ENCODE measurements at regions not wholly inside any gene's neighbourhood (a gene's known extent, or its start where the extent isn't known, plus 50 kb on each side); places are given as distances from the start of the nearest gene placed in this dataset.

DNA sequence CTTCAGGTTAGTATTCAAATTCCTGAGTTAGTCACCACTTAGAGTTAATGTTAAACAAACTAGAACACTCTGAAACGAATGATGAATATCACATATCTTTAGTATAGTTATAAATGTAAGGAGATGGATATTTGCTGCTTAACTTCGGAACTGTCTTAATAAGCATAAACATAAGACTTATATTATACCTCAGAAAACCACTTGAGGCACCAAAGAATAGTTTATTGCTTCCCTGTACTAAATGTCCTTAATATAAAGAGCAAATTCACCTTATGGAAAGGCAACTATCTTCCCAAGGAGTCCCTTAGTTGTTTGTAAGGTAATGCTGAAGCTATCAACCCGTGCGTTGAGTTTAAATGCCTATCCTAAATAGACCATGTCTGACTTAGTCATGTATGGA is 300.0 kb upstream of the ADAMTSL1 start:
- H3K4me1 Mint-ChIP-seq (ENCODE audit: low read depth): no peaks in the 10 kb centered on the region
- CTCF ChIA-PET: no interaction called here

DNA sequence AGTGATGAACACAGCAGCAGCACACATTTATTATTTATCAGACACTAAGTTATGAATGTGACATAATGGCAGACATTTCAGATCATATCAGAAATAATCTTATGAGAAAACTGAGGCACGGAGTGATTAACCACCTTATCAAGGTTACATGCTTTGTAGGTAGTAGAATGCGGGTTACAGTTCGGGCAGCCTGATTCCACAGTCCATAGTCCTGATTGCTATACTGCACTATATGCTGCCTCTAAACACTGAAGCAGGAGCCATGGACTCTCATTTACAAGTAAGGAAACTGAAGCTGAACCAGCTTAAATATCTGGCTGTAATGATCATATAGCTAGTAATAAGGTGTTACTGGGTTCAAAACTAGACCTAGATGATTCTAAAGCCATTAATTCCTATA is 291.3 kb upstream of the ADAMTSL1 start:
- no peak overlapping the region for H3K27ac Mint-ChIP-seq
- intact Hi-C loops (cut with micrococcal nuclease): no loop called here
- H3K9me3 Mint-ChIP-seq: peaks cover 2% of the 10 kb centered on the region
- no peak overlapping the region for H3K4me3 Mint-ChIP-seq
- no peaks in the 10 kb centered on the region for H3K27me3 Mint-ChIP-seq (ENCODE audit: low read depth)
- CTCF ChIA-PET: no interaction called here
- H3K36me3 Mint-ChIP-seq (ENCODE audit: low read depth): no peaks in the 10 kb centered on the region
- DNase-seq: no peak
- H3K4me1 Mint-ChIP-seq (ENCODE audit: low read depth): no peaks in the 10 kb centered on the region

More for the DNA sequence above, 300.0 kb upstream of the ADAMTSL1 start:
- no peak for DNase-seq
- H3K4me3 Mint-ChIP-seq: no peak overlapping the region
- intact Hi-C loops (cut with micrococcal nuclease): no loop called here
- no peaks in the 10 kb centered on the region for H3K36me3 Mint-ChIP-seq (ENCODE audit: low read depth)
- H3K27ac Mint-ChIP-seq: no peak overlapping the region
- H3K9me3 Mint-ChIP-seq: peaks cover 3% of the 10 kb centered on the region
- H3K27me3 Mint-ChIP-seq (ENCODE audit: low read depth): no peaks in the 10 kb centered on the region

DNA sequence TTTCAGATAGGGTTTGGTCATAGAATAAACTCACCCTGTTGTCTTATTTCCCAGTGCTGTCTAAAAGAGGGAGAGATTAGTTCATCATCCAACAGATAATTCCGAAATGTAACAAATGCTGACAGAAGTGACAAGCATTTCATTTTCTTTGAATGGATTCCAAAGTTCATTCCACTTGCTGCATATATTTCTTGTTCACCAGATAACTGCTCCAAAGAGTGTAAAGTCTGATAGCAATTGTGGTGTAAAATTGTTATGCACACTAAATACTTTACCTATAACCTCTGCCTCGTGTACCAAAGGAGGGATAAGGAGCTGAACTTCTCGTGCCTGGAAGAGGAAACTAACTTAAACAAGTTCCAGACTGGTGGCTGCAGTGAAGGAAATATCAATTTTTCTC is 290.0 kb upstream of the ADAMTSL1 start:
- Mint-ChIP-seq H3K36me3 (ENCODE audit: low read depth) (no peaks in the 10 kb centered on the region), H3K27ac (no peak overlapping the region), H3K4me3 (no peak overlapping the region), H3K4me1 (ENCODE audit: low read depth) (no peaks in the 10 kb centered on the region), H3K27me3 (ENCODE audit: low read depth) (no peaks in the 10 kb centered on the region), H3K9me3 (no peaks in the 10 kb centered on the region)
- intact Hi-C loops (cut with micrococcal nuclease): no loop called here
- no peak for DNase-seq
- CTCF ChIA-PET: no interaction called here

DNA sequence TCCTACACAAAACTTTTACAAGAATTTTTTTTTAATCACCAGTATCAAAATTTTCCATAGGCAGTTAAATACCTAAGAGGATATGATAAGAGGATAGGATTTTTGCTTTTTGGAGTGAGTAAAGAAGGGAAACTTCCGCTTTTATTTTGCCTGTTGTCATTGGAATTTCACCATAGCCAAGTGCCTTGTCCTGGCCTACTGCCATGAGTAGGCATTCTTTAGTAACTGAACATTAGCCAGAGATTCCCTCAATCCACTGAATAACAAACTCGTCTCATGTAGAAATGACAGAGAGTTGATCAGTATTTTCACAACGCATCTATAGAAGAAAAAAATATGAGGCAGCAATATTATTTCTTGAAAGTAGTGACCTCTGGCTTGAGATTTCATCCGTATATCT is 289.6 kb upstream of the ADAMTSL1 start:
- Mint-ChIP-seq H3K36me3 (ENCODE audit: low read depth) (no peaks in the 10 kb centered on the region), H3K4me1 (ENCODE audit: low read depth) (no peaks in the 10 kb centered on the region), H3K9me3 (no peaks in the 10 kb centered on the region), H3K27ac (no peak overlapping the region), H3K4me3 (no peak overlapping the region), H3K27me3 (ENCODE audit: low read depth) (no peaks in the 10 kb centered on the region)
- intact Hi-C loops (cut with micrococcal nuclease): no loop called here
- DNase-seq: no peak
- CTCF ChIA-PET: no interaction called here

DNA sequence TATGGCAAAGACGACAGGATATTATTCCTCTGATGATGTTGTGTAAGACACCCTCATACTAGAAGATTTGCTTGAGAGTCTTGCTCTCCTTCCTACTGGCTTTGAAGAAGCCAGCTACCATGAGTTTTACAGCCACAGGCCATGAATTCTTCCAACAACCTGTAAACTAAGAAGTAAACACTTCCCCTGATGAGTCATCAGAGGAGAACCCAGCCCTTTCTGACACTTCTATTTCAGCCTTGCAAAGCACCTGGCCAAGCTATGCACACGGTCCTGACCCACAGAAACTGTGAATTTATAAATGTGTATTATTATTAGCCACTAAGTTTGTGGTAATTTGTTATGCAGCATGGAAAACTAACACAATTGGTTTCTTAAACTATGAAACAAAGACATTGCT is 288.8 kb upstream of the ADAMTSL1 start:
- H3K4me3 Mint-ChIP-seq: no peak overlapping the region
- no peaks in the 10 kb centered on the region for H3K4me1 Mint-ChIP-seq (ENCODE audit: low read depth)
- intact Hi-C loops (cut with micrococcal nuclease): no loop called here
- no peaks in the 10 kb centered on the region for H3K36me3 Mint-ChIP-seq (ENCODE audit: low read depth)
- DNase-seq: no peak
- H3K9me3 Mint-ChIP-seq: no peaks in the 10 kb centered on the region
- CTCF ChIA-PET: no interaction called here
- no peak overlapping the region for H3K27ac Mint-ChIP-seq
- H3K27me3 Mint-ChIP-seq (ENCODE audit: low read depth): peaks cover 1% of the 10 kb centered on the region

DNA sequence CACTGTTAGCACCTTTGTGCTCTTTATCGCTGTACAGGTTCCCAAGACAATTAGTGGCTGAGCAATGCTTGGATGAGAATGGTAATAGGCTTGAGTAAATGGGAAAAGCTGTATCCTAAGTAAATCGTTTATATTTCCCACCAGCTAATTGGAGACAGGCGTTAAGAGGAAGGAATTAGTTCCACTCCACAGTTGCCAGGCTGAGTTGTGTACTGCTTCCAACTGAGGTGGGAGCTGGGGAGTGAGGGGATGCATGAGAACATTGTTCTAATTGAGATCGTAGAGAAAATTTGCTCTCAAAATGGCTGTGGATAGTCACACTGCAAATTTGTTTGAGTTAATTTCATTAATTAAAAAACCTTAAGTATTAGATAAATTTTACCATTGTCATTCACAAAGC is 285.0 kb upstream of the ADAMTSL1 start:
- no peak for DNase-seq
- CTCF ChIA-PET: no interaction called here
- H3K36me3 Mint-ChIP-seq (ENCODE audit: low read depth): no peaks in the 10 kb centered on the region
- intact Hi-C loops (cut with micrococcal nuclease): no loop called here
- no peaks in the 10 kb centered on the region for H3K9me3 Mint-ChIP-seq
- H3K4me1 Mint-ChIP-seq (ENCODE audit: low read depth): no peaks in the 10 kb centered on the region
- H3K27me3 Mint-ChIP-seq (ENCODE audit: low read depth): peaks cover 1% of the 10 kb centered on the region
- H3K4me3 Mint-ChIP-seq: no peak overlapping the region
- no peak overlapping the region for H3K27ac Mint-ChIP-seq

DNA sequence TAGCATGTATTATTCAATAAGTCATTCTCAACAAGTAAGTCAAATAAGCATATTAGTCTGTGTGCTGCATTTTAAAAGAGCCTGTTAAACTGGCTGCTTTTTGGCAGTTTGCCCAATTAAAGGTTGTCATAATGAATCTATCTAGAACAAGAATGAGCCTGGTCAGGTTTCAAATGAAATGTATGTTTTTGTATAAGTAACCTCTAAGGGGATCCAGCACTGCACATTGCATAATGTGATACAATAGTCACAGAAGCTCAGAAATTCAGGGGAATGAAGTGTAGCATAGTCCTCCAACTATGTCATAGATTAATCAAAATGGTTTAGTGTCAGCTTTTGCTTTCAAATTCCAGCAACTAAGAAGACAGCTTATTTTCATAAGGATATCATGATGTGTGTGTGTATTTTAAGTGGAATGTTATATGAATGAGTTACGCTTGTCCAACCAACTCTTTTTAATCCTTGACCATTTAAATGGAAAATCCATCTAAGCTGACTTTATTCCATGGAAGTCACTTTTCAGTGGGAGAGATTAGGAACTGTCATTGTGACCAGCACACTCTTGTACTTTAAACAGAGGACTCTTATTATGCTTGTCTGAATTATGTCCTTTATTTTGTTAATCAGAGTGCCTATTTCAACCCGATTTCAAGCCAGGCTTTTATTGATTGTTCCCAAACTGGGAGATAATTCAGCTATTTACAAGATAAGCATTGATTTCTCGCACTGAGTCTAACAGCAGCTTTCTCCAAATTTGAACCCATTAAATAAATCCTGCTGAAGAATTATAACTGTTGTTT is 283.9 kb upstream of the ADAMTSL1 start:
- CTCF ChIA-PET: no interaction called here
- Mint-ChIP-seq H3K4me3 (no peak overlapping the region), H3K4me1 (ENCODE audit: low read depth) (no peaks in the 10 kb centered on the region), H3K27me3 (ENCODE audit: low read depth) (peaks cover 1% of the 10 kb centered on the region), H3K27ac (no peak overlapping the region), H3K9me3 (no peaks in the 10 kb centered on the region), H3K36me3 (ENCODE audit: low read depth) (no peaks in the 10 kb centered on the region)
- intact Hi-C loops (cut with micrococcal nuclease): no loop called here
- DNase-seq: no peak

DNA sequence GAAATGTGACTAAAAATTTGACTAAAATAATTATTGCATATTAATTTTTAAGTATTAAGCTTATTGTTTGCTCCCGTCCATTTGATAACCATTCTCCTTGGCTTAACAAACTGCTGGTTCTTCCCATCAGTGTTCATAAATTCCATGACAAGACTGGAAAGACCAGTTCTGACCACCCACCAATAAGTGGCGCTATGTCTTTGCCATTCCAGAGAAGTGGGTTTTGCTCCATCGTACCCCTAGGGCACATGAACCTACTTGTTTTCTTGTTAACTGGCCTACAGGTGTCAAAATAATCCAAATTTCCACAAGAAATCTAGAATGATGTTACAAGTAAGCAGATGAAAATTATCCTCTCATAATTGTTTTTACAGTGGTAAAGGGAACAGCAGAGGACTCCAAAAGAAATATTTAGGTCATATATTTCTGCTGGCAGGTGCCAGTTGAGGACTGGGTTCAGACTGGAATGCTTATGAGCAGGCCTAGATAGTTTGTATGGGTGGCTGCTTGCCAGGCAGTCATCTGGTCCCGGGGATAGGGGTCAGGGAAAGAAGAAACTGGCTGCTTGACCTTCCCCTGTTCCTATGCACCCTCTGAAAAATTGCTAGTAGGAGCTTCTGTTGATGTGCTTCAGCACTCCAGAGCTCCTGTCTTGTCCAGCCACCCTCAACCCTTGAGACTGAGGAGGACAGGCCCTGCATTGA is 283.1 kb upstream of the ADAMTSL1 start:
- no peak for DNase-seq
- no peak overlapping the region for H3K27ac Mint-ChIP-seq
- no peaks in the 10 kb centered on the region for H3K9me3 Mint-ChIP-seq
- H3K36me3 Mint-ChIP-seq (ENCODE audit: low read depth): no peaks in the 10 kb centered on the region
- no peak overlapping the region for H3K4me3 Mint-ChIP-seq
- peaks cover 1% of the 10 kb centered on the region for H3K27me3 Mint-ChIP-seq (ENCODE audit: low read depth)
- no peaks in the 10 kb centered on the region for H3K4me1 Mint-ChIP-seq (ENCODE audit: low read depth)
- CTCF ChIA-PET: interaction anchor here (0.6 kb wide), 1 partner anchor 210 kb away, joined by 3 read pairs; no protein-coding TSS in a partner anchor
- intact Hi-C loops (cut with micrococcal nuclease): no loop called here

DNA sequence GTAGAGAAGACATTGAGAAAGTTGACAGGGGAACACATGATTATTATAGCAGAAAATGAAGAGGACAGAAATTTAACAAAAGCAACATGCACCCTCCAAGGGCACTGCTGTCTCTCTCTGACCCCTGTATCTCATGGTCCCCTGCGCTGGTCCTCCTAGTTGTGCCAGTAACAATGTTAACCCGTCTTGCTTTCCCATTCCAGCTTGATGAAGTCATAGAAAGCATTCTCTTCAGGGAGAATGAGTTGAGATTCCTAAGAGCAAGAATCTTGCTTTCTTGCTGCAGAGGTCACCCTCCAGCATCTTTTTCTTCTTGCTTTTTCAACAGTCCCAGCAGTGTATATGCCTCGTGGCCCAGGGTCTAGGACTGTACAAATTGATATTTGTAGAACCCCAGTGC is 279.6 kb upstream of the ADAMTSL1 start:
- DNase-seq: no peak
- intact Hi-C loops (cut with micrococcal nuclease): no loop called here
- no peak overlapping the region for H3K27ac Mint-ChIP-seq
- H3K4me1 Mint-ChIP-seq (ENCODE audit: low read depth): no peaks in the 10 kb centered on the region
- H3K9me3 Mint-ChIP-seq: no peaks in the 10 kb centered on the region
- CTCF ChIA-PET: no interaction called here
- peaks cover 1% of the 10 kb centered on the region for H3K27me3 Mint-ChIP-seq (ENCODE audit: low read depth)
- no peaks in the 10 kb centered on the region for H3K36me3 Mint-ChIP-seq (ENCODE audit: low read depth)
- no peak overlapping the region for H3K4me3 Mint-ChIP-seq

DNA sequence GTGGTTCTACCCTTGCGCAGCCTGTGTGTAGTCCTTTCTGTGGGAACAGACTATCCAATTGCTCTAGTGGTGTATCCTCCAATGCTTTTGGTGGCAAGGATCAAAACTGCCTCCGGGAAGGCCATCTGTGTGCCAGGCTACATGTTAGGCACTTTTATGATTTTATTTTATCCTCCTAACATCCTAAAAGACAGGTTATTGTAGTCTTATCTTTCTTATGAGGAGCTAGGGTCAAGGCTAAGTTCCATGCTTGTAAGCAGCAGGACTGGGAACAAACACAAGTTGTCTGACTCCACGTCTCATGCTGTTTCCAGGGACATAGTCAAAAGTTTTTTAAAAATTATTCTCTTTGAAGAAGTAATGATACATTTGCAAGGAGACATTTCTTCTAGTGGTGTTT is 278.7 kb upstream of the ADAMTSL1 start:
- intact Hi-C loops (cut with micrococcal nuclease): no loop called here
- CTCF ChIA-PET: no interaction called here

DNA sequence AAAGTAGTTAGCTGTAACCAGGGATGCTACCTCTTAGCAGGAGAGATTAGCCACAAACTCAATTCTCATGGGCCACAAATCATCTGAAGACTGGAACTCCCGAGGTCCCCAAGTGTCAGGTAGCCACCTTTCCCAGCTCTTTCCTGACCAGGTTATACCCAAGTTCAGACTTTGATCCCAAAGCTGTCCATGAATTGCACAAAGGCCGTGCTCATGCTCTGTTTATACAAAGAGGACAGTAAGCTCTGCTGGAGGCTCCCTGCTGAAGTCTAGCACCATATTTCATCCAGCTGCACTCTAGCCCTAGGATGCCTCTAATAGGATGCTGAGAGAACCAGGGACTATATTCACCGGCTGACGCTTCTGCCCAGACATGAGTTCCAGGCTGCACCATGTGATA is 271.0 kb upstream of the ADAMTSL1 start:
- DNase-seq: no peak
- Mint-ChIP-seq H3K27me3 (ENCODE audit: low read depth) (peaks cover 2% of the 10 kb centered on the region), H3K9me3 (no peaks in the 10 kb centered on the region), H3K4me1 (ENCODE audit: low read depth) (no peaks in the 10 kb centered on the region), H3K4me3 (no peak overlapping the region), H3K36me3 (ENCODE audit: low read depth) (no peaks in the 10 kb centered on the region), H3K27ac (no peak overlapping the region)
- CTCF ChIA-PET: interaction anchor here (0.6 kb wide), 1 partner anchor 53 kb away, joined by 4 read pairs; no protein-coding TSS in a partner anchor
- intact Hi-C loops (cut with micrococcal nuclease): no loop called here

More for the DNA sequence above, 278.7 kb upstream of the ADAMTSL1 start:
- Mint-ChIP-seq H3K27me3 (ENCODE audit: low read depth) (no peaks in the 10 kb centered on the region), H3K9me3 (no peaks in the 10 kb centered on the region), H3K27ac (no peak overlapping the region), H3K4me3 (no peak overlapping the region), H3K36me3 (ENCODE audit: low read depth) (no peaks in the 10 kb centered on the region), H3K4me1 (ENCODE audit: low read depth) (no peaks in the 10 kb centered on the region)
- DNase-seq: no peak

DNA sequence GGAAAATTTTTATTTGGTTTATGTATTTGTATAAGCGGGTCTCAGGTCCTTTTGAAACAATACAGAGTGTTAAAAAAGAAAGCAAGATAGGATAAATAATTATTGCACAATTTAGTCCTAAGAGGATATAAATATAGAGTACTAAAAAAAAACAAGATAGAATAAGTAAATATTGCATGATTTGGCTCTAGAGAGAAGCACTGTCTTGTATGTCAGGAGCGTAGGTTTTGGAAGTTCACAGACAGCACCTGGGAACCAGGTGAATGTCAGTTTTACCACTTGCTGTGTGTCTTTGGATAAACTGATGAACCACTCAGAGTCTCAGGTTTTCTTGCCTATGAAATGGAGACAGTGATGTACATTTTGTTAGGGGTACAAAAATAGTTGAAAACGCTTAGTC is 266.2 kb upstream of the ADAMTSL1 start:
- Mint-ChIP-seq H3K36me3 (ENCODE audit: low read depth) (no peaks in the 10 kb centered on the region), H3K4me1 (ENCODE audit: low read depth) (no peaks in the 10 kb centered on the region), H3K9me3 (no peaks in the 10 kb centered on the region), H3K4me3 (no peak overlapping the region), H3K27ac (no peak overlapping the region), H3K27me3 (ENCODE audit: low read depth) (peaks cover 2% of the 10 kb centered on the region)
- DNase-seq: no peak
- intact Hi-C loops (cut with micrococcal nuclease): no loop called here
- CTCF ChIA-PET: no interaction called here

Measured in activated naive CD4-positive, alpha-beta T cell treated with anti-CD3 and anti-CD28 coated beads for 36 hours (primary cell).